ENCODE measurements at regions not wholly inside any gene's neighbourhood (a gene's known extent, or its start where the extent isn't known, plus 50 kb on each side); places are given as distances from the start of the nearest gene placed in this dataset.

- no peak for ATAC-seq (replicated peaks)
- Mint-ChIP-seq H3K27me3 (no peaks in the 10 kb centered on the region), H3K36me3 (no peaks in the 10 kb centered on the region), H3K27ac (no peak overlapping the region), H3K9me3 (peaks cover 0 to 5% of the 10 kb centered on the region in 2 donors), H3K4me1 (no peaks in the 10 kb centered on the region), H3K4me3 (no peak overlapping the region)
- DNase-seq, result no peak
These were observed 304.1 kb upstream of the TENM4 start for GRCh38 chr11:79744941-79745340.

DNA sequence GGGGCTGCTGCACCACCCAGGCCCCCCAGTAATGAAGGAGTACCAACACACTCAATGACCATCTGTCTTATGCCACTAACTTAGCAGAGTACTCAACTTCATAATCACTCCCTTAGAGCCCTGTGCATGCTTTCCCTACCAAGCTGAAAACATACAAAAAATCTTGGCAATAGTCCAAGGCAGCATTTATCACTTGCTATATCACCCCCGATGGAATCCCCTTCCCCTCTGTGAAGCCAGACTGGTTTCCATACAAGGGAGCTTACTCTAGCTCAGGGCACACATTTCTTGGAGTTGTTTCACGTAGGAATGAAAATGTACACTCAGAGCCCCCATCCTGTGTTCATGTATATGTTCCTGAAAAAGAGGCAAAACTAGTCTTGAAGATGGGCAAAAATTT is 301.3 kb upstream of the TENM4 start:
- DNase-seq (no peak), ATAC-seq (replicated peaks) (no peak)
- no peaks in the 10 kb centered on the region for H3K27me3 Mint-ChIP-seq
- H3K9me3 Mint-ChIP-seq, result peaks cover 0 to 3% of the 10 kb centered on the region in 2 donors
- H3K36me3 Mint-ChIP-seq, result no peaks in the 10 kb centered on the region
- H3K4me1 Mint-ChIP-seq, result no peaks in the 10 kb centered on the region
- H3K4me3 Mint-ChIP-seq, result no peak overlapping the region
- H3K27ac Mint-ChIP-seq, result no peak overlapping the region

- Mint-ChIP-seq H3K4me1 (no peaks in the 10 kb centered on the region), H3K4me3 (no peak overlapping the region), H3K27me3 (no peaks in the 10 kb centered on the region), H3K9me3 (peaks cover 0 to 6% of the 10 kb centered on the region in 2 donors), H3K27ac (no peak overlapping the region), H3K36me3 (no peaks in the 10 kb centered on the region)
- ATAC-seq (replicated peaks), result no peak
- DNase-seq, result no peak
These were observed 298.8 kb upstream of the TENM4 start for GRCh38 chr11:79739591-79739990.

DNA sequence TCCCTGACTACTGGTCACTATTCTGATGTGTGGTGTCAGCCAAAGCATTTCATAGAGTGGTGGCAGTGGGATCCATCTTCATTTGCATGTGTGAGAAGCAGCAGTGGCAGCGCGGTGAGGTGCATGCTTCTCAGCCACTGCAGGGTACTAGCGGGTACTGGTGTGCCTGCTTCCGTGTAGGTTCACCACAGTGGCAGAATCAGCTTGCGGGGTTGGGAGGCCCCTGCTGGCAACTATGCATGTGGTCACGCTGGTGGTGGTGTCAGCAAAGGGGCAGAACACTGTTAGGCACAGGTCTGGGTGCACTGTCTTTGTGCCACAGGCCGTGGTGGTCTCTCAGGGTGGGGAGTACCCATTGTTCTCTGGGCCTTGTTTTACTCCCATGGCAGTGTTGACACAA is 286.4 kb upstream of the TENM4 start:
- Mint-ChIP-seq H3K27me3 (no peaks in the 10 kb centered on the region), H3K36me3 (no peaks in the 10 kb centered on the region), H3K4me1 (no peaks in the 10 kb centered on the region), H3K9me3 (peaks cover 10 to 17% of the 10 kb centered on the region in 2 donors), H3K27ac (no peak overlapping the region), H3K4me3 (no peak overlapping the region)
- ATAC-seq (replicated peaks) (no peak), DNase-seq (no peak)

DNA sequence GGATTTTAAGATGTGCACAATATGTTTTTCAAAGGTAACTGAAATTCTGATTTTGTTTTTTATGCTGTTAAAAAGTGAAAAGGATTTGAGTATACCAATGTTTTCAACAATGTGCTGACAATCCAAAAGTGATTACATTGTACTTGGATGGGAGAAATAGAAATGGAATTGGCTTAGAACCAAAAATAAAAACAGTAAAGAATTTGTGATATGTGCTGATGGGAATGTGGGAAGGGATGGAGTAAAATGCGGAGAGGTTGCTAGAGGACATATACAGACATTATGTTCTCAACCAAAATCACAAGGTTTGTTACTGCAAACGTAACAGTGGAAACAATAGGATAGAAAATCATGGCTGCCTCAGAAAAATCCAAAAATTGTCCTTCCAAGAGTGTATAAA is 279.3 kb upstream of the TENM4 start:
- Mint-ChIP-seq H3K4me3 (no peak overlapping the region), H3K36me3 (no peaks in the 10 kb centered on the region), H3K9me3 (peaks cover 4 to 9% of the 10 kb centered on the region in 2 donors), H3K27me3 (no peaks in the 10 kb centered on the region), H3K27ac (no peak overlapping the region), H3K4me1 (no peaks in the 10 kb centered on the region)
- DNase-seq (no peak), ATAC-seq (replicated peaks) (no peak)

GRCh38 chr11:79708319-79708932 is 267.6 kb upstream of the TENM4 start:
- ATAC-seq (replicated peaks), result no peak
- Mint-ChIP-seq H3K36me3 (no peaks in the 10 kb centered on the region), H3K9me3 (peaks cover 8 to 14% of the 10 kb centered on the region in 2 donors), H3K27me3 (no peaks in the 10 kb centered on the region), H3K4me3 (no peak overlapping the region), H3K4me1 (no peaks in the 10 kb centered on the region), H3K27ac (no peak overlapping the region)
- DNase-seq, result no peak

- Mint-ChIP-seq H3K4me3 (no peak overlapping the region), H3K36me3 (no peaks in the 10 kb centered on the region), H3K4me1 (no peaks in the 10 kb centered on the region), H3K27ac (no peak overlapping the region), H3K9me3 (peaks cover 17 to 24% of the 10 kb centered on the region in 2 donors), H3K27me3 (no peaks in the 10 kb centered on the region)
- ATAC-seq (replicated peaks) (no peak), DNase-seq (no peak)
These were observed 264.8 kb upstream of the TENM4 start for GRCh38 chr11:79705648-79706047.

- DNase-seq, result no peak
- no peaks in the 10 kb centered on the region for H3K4me1 Mint-ChIP-seq
- no peak overlapping the region for H3K27ac Mint-ChIP-seq
- peaks cover 17 to 25% of the 10 kb centered on the region in 2 donors for H3K9me3 Mint-ChIP-seq
- no peak for ATAC-seq (replicated peaks)
- H3K36me3 Mint-ChIP-seq, result no peaks in the 10 kb centered on the region
- no peaks in the 10 kb centered on the region for H3K27me3 Mint-ChIP-seq
- H3K4me3 Mint-ChIP-seq, result no peak overlapping the region
These were observed 261.5 kb upstream of the TENM4 start for GRCh38 chr11:79702303-79702702.

GRCh38 chr11:79699246-79699645 is 258.4 kb upstream of the TENM4 start:
- Mint-ChIP-seq H3K4me3 (no peak overlapping the region), H3K27me3 (no peaks in the 10 kb centered on the region), H3K9me3 (peaks cover 17 to 20% of the 10 kb centered on the region in 2 donors), H3K36me3 (no peaks in the 10 kb centered on the region), H3K27ac (no peak overlapping the region), H3K4me1 (no peaks in the 10 kb centered on the region)
- no peak for ATAC-seq (replicated peaks)
- no peak for DNase-seq

GRCh38 chr11:79697905-79698304 is 257.1 kb upstream of the TENM4 start:
- H3K27ac Mint-ChIP-seq, result no peak overlapping the region
- H3K4me3 Mint-ChIP-seq, result no peak overlapping the region
- H3K36me3 Mint-ChIP-seq, result no peaks in the 10 kb centered on the region
- H3K9me3 Mint-ChIP-seq, result peaks cover 15 to 16% of the 10 kb centered on the region in 2 donors
- no peaks in the 10 kb centered on the region for H3K4me1 Mint-ChIP-seq
- DNase-seq (no peak), ATAC-seq (replicated peaks) (no peak)
- H3K27me3 Mint-ChIP-seq, result no peaks in the 10 kb centered on the region

GRCh38 chr11:79694368-79694767 is 253.5 kb upstream of the TENM4 start:
- Mint-ChIP-seq H3K4me3 (no peak overlapping the region), H3K27me3 (no peaks in the 10 kb centered on the region), H3K4me1 (no peaks in the 10 kb centered on the region), H3K36me3 (no peaks in the 10 kb centered on the region), H3K27ac (no peak overlapping the region), H3K9me3 (peaks cover 0 to 1% of the 10 kb centered on the region in 2 donors)
- ATAC-seq (replicated peaks), result no peak
- DNase-seq, result no peak

GRCh38 chr11:79691445-79691844 is 250.6 kb upstream of the TENM4 start:
- ATAC-seq (replicated peaks) (peak in 1 of 2 donors; percentile 38), DNase-seq (no peak)
- Mint-ChIP-seq H3K4me1 (no peaks in the 10 kb centered on the region), H3K9me3 (peaks cover 1 to 3% of the 10 kb centered on the region in 2 donors), H3K27ac (no peak overlapping the region), H3K27me3 (peaks cover 0 to 4% of the 10 kb centered on the region in 2 donors), H3K4me3 (no peak overlapping the region), H3K36me3 (no peaks in the 10 kb centered on the region)

DNA sequence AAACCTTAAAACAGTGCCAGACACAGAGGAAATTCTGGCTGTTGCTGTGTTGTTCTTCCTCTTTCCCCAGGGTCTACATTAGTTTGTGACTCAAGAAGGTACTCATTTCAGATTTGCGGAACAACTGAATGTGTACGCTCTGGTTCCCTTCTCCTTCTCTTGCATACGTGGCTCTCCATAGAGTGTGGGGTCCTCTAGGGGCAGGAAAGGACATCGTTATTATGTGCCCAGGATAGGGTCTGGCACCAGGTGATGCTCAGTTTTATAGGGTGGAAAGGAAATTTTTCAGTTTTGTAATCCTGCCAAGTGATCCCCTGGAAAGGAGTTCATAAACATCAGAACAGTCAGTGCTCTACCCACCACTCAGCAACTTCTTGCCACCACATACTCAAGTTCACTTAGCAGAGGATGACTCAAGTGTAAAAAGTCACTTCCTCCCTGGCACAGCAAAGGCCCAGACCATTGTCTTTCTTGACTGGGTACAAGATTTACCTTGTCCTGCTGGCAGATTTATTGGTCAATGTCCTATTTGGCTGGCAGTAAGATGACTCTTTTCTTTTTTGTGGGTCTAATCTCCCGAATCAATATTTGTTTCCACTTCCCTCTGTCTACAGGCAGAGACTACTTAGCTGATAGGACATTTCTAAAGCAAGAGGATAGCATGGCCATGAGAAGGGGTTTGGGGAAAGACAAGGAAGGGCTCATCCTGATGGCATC is 246.0 kb upstream of the TENM4 start:
- no peak for DNase-seq
- H3K4me1 Mint-ChIP-seq, result no peaks in the 10 kb centered on the region
- H3K4me3 Mint-ChIP-seq, result no peak overlapping the region
- H3K27me3 Mint-ChIP-seq, result peaks cover 0 to 4% of the 10 kb centered on the region in 2 donors
- H3K9me3 Mint-ChIP-seq, result peaks cover 2 to 3% of the 10 kb centered on the region in 2 donors
- no peak overlapping the region for H3K27ac Mint-ChIP-seq
- H3K36me3 Mint-ChIP-seq, result no peaks in the 10 kb centered on the region
- ATAC-seq (replicated peaks), result no peak

DNA sequence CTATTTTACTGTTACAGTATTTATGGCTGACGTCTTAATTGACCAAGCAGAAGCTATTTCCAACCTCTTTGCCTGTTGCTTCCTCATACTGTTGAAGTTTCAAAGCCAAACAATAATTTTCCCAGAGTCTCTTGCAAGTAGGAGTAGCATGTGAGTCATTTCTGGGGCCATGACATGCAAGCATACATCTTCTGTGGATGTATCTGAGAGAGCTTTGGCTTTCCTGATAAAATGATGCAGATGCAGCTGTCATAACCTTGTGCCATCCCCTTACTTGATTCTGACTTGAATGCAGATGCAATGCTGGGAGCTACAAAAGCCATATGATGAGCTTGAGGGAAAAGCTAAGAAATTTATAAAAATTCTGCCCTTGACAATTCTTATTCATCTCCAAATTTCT is 243.1 kb upstream of the TENM4 start:
- Mint-ChIP-seq H3K36me3 (no peaks in the 10 kb centered on the region), H3K27me3 (peaks cover 0 to 4% of the 10 kb centered on the region in 2 donors), H3K27ac (no peak overlapping the region), H3K4me3 (no peak overlapping the region), H3K9me3 (peaks cover 3 to 7% of the 10 kb centered on the region in 2 donors), H3K4me1 (no peaks in the 10 kb centered on the region)
- DNase-seq (no peak), ATAC-seq (replicated peaks) (no peak)

- H3K36me3 Mint-ChIP-seq, result no peaks in the 10 kb centered on the region
- H3K4me3 Mint-ChIP-seq, result no peak overlapping the region
- H3K4me1 Mint-ChIP-seq, result no peaks in the 10 kb centered on the region
- DNase-seq, result no peak
- ATAC-seq (replicated peaks), result no peak
- no peaks in the 10 kb centered on the region for H3K27me3 Mint-ChIP-seq
- peaks cover 3 to 5% of the 10 kb centered on the region in 2 donors for H3K9me3 Mint-ChIP-seq
- H3K27ac Mint-ChIP-seq, result no peak overlapping the region
These were observed 238.1 kb upstream of the TENM4 start for GRCh38 chr11:79678780-79679452.

All from stimulated activated naive B cell treated with anti-CD40 and anti-IgM and Interleukin-4, amounts not matched to agents 10 μg/mL and 1 μg/mL and 100 μg/mL, for 72 hours (primary cell).